A673 (cell line): ENCODE measurements at regions not wholly inside any gene's neighbourhood (a gene's known extent, or its start where the extent isn't known, plus 50 kb on each side); places are given as distances from the start of the nearest gene placed in this dataset.

Experiments used
- BruUV-seq: library from RNA; stranded (reverse); fragments of 400-500 nt; replicated peaks from 2 replicates; lab custom pipeline; 2021; lab: Mats Ljungman, UMichigan
- CTCF ChIA-PET: fragments of 300-600 bp; sonication (Branson Sonifier 250); formaldehyde crosslinking; loops from one replicate; lab custom pipeline; 2022; ENCODE audit warnings: antibody characterized with exemption; lab: Charles Lee
- POLR2A ChIA-PET: fragments of 300-600 bp; sonication (Branson Sonifier 250); formaldehyde crosslinking; loops from one replicate; lab custom pipeline; 2022; ENCODE audit warnings: antibody characterized with exemption; ENCODE audit not compliant: low non-redundant PET; lab: Charles Lee
- DNase-seq: peaks from one replicate; pipeline ENCODE4 v3.0.0-alpha.2; 2015; ENCODE audit warnings: low spot score
- H3K27ac ChIP-seq: fragments of 200-600 bp; sonication (generic); 2 replicates; pipeline ENCODE4 v1.5.1; 2016; ENCODE audit warnings: mixed run types, low read depth, mild to moderate bottlenecking, mixed read lengths, antibody characterized with exemption, low read length; ENCODE audit not compliant: poor library complexity, severe bottlenecking
- H3K27me3 ChIP-seq: fragments of 200-600 bp; sonication (generic); replicated peaks from 2 replicates; pipeline ENCODE4 v1.6.1; 2017; ENCODE audit warnings: mixed run types, low read depth, mild to moderate bottlenecking, mixed read lengths, antibody characterized with exemption, low read length; ENCODE audit not compliant: insufficient read depth, poor library complexity
- H3K36me3 ChIP-seq: fragments of 200-600 bp; sonication (generic); 2 replicates; pipeline ENCODE4 v1.6.1; 2016; ENCODE audit warnings: mixed run types, mild to moderate bottlenecking, mixed read lengths, antibody characterized with exemption, low read length; ENCODE audit not compliant: insufficient read depth, poor library complexity, severe bottlenecking
- H3K4me1 ChIP-seq: fragments of 200-600 bp; sonication (generic); 2 replicates; pipeline ENCODE4 v1.6.1; 2017; ENCODE audit warnings: mixed run types, mild to moderate bottlenecking, mixed read lengths, antibody characterized with exemption, low read length; ENCODE audit not compliant: insufficient read depth, poor library complexity, severe bottlenecking
- H3K4me3 ChIP-seq: fragments of 200-600 bp; sonication (generic); 2 replicates; pipeline ENCODE4 v1.5.1; 2016; ENCODE audit warnings: low read depth, mixed run types, mild to moderate bottlenecking, mixed read lengths, low read length; ENCODE audit not compliant: poor library complexity, severe bottlenecking
- H3K9me3 ChIP-seq: fragments of 200-600 bp; sonication (generic); 2 replicates; pipeline ENCODE4 v1.6.1; 2016; ENCODE audit warnings: mixed run types, low read depth, mild to moderate bottlenecking, mixed read lengths, antibody characterized with exemption, low read length; ENCODE audit not compliant: poor library complexity, severe bottlenecking
- EZH2 ChIP-seq: fragments of 200-600 bp; sonication (generic); IDR thresholded peaks from 2 replicates; pipeline ENCODE4 v1.6.1; 2017; ENCODE audit warnings: borderline replicate concordance, low read depth, mild to moderate bottlenecking, mixed read lengths, antibody characterized with exemption, low read length; ENCODE audit not compliant: poor library complexity, severe bottlenecking
- intact Hi-C: fragments of 100-400 bp; cut with micrococcal nuclease; formaldehyde crosslinking; loops from one replicate; pipeline ENCODE4 v1.10.0; 2022; ENCODE audit not compliant: unreplicated experiment
- TF ChIP-seq, protein P1 (sequence below): fragments of 300-800, 200-600 bp; sonication (generic); conservative IDR thresholded peaks from 2 replicates; pipeline ENCODE4 v1.5.1; 2017; ENCODE audit warnings: low read depth, mild to moderate bottlenecking, antibody characterized with exemption, low read length, moderate library complexity, mixed read lengths

DNA sequence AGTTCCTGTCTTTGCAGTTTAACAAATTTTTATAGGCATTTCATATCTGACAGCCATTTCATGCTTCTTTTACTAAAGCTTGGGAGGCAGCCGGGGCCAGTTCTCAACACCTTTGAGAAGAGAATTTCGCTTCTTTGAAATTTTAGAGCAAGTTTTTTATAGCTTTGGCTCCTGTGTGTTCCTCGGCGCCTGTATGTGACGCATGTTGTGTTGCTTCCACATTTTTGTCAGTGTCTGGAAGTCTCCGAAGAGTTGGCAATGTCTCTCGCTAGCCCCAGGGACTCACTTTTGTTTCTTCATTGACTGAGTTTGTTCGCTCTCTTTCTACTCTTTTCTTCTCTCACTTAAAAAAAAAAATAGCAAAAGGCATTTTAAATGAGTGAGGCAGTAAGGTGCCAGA, 386.9 kb upstream of the PLXNA2 start:
- POLR2A ChIA-PET: no interaction called here
- Histone ChIP-seq H3K27me3 (peaks cover 28% of the 10 kb centered on the region), H3K9me3 (no peaks in the 10 kb centered on the region), H3K36me3 (no peaks in the 10 kb centered on the region), H3K27ac (no peak overlapping the region), H3K4me3 (no peak overlapping the region), H3K4me1 (no peaks in the 10 kb centered on the region)
- CTCF ChIA-PET: no interaction called here
- intact Hi-C loops: no loop called here
- BruUV-seq: no TSS peak
- DNase-seq: no peak
- TF ChIP-seq EZH2: no peak
- TF ChIP-seq, protein P1, sequence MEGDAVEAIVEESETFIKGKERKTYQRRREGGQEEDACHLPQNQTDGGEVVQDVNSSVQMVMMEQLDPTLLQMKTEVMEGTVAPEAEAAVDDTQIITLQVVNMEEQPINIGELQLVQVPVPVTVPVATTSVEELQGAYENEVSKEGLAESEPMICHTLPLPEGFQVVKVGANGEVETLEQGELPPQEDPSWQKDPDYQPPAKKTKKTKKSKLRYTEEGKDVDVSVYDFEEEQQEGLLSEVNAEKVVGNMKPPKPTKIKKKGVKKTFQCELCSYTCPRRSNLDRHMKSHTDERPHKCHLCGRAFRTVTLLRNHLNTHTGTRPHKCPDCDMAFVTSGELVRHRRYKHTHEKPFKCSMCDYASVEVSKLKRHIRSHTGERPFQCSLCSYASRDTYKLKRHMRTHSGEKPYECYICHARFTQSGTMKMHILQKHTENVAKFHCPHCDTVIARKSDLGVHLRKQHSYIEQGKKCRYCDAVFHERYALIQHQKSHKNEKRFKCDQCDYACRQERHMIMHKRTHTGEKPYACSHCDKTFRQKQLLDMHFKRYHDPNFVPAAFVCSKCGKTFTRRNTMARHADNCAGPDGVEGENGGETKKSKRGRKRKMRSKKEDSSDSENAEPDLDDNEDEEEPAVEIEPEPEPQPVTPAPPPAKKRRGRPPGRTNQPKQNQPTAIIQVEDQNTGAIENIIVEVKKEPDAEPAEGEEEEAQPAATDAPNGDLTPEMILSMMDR: no peak

DNA sequence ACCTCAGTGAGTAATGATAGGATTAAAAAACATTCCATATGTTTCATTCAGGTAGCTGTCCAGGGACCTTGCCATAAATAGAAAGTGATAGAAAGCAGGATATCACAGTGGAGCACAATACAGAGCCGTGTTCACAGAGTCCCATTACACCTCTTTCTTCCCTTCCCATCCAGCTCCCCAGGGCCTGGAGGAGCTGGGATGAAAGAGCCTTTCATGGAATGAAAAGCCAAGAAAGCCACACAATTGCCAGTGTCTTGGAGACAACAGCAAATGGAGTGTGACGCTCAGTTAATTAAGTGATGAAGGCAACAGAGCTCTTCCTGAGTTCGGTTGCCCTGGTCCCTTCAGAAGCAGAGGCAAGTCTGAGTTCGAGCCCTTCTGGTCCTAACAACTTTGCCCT, 387.3 kb upstream of the PLXNA2 start:
- no peak overlapping the region for H3K4me3 ChIP-seq
- ChIA-PET POLR2A (no interaction called here), CTCF (no interaction called here)
- H3K4me1 ChIP-seq: no peaks in the 10 kb centered on the region
- H3K36me3 ChIP-seq: no peaks in the 10 kb centered on the region
- H3K9me3 ChIP-seq: no peaks in the 10 kb centered on the region
- intact Hi-C loops: no loop called here
- no peak for DNase-seq
- H3K27ac ChIP-seq: no peak overlapping the region
- H3K27me3 ChIP-seq: peaks cover 28% of the 10 kb centered on the region
- TF ChIP-seq EZH2: no peak
- TF ChIP-seq, protein P1: no peak
- BruUV-seq: no TSS peak

DNA sequence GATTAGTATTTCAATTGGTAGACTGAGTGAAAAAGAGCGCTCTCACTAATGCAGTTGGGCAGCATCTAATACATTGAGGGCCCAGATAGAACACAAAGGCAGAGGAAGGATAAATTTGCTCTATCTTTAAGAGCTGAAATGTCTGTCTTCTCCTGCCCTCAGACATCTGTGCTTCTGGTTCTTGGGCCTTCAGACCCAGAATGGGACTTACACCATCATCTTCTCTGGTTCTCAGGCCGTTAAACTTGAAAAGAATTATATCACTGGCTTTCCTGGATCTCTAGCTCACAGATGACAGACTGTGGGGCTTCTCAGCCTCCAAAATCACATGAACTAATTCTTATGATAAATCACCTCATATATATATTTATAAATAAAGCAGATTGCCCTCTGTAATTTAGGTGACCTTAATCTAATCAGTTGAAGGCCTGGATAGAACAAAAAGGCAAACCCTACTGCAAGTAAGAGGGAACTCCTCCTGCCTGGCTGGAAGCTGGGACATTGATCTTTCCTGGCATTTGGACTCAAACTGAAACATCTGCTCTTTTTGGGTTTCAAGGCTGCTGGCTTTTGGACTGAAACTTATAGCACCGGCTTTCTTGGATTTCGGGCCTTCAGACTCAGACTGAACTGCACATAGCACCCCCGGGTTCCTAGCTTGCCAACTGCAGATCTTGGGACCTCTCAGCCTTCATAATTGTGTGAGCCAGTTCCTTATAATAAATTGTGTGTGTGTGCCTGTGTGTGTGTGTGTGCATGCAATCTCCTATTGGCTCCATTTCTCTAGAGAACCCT, 390.4 kb upstream of the PLXNA2 start:
- H3K27ac ChIP-seq: no peak overlapping the region
- ChIA-PET CTCF (no interaction called here), POLR2A (no interaction called here)
- BruUV-seq: no TSS peak
- H3K9me3 ChIP-seq: no peaks in the 10 kb centered on the region
- TF ChIP-seq, protein P1: no peak
- no peak for TF ChIP-seq EZH2
- H3K36me3 ChIP-seq: no peaks in the 10 kb centered on the region
- no peak for DNase-seq
- no peak overlapping the region for H3K4me3 ChIP-seq
- peaks cover 28% of the 10 kb centered on the region for H3K27me3 ChIP-seq
- H3K4me1 ChIP-seq: no peaks in the 10 kb centered on the region
- intact Hi-C loops: no loop called here
